GM10248 (cell line): ENCODE measurements at regions not wholly inside any gene's neighbourhood (a gene's known extent, or its start where the extent isn't known, plus 50 kb on each side); places are given as distances from the start of the nearest gene placed in this dataset.
A peak's percentile ranks its signal among the peaks of the same experiment; 100 is the strongest.

Experiments used
- CTCF ChIA-PET: fragments of 300-600 bp; sonication (Branson Sonifier 250); formaldehyde crosslinking; extraction: SDS; loops from one replicate; lab custom pipeline; 2021; ENCODE audit warnings: antibody characterized with exemption; lab: Yijun Ruan, JAX
- POLR2A ChIA-PET: fragments of 350-650 bp; sonication (Branson Sonifier 250); formaldehyde crosslinking; extraction: SDS; loops from one replicate; lab custom pipeline; 2020; ENCODE audit warnings: antibody characterized with exemption; lab: Yijun Ruan, JAX
- DNase-seq: peaks from one replicate; pipeline ENCODE4 v3.0.0; 2012; ENCODE audit errors: extremely low spot score
- CTCF ChIP-seq: IDR thresholded peaks from 2 replicates; pipeline ENCODE4 v1.5.1; 2012; ENCODE audit warnings: mild to moderate bottlenecking, low read depth; ENCODE audit errors: extremely low read depth, missing control alignments, control extremely low read depth

GRCh38 chr14:76974365-76974764 lies 54.1 kb downstream of the IRF2BPL start:
- DNase-seq, result no peak
- ChIA-PET CTCF (interaction anchor here (1.1 to 1.8 kb wide), 4 partner anchors 9 to 96 kb away, joined by 3 to 7 read pairs (median 4); no protein-coding TSS in a partner anchor), POLR2A (no interaction called here)
- TF ChIP-seq CTCF, result no peak

GRCh38 chr14:76971549-76971948 lies 57.0 kb downstream of the IRF2BPL start:
- no peak for TF ChIP-seq CTCF
- CTCF ChIA-PET, result interaction anchor here (0.7 to 2.3 kb wide), 6 partner anchors 9 to 99 kb away, joined by 3 to 9 read pairs (median 4); no protein-coding TSS in a partner anchor
- DNase-seq, result no peak
- POLR2A ChIA-PET, result no interaction called here

GRCh38 chr14:76968621-76969063 lies 59.9 kb downstream of the IRF2BPL start:
- no peak for TF ChIP-seq CTCF
- ChIA-PET POLR2A (interaction anchor here (1.0 kb wide), 1 partner anchor 57 kb away, joined by 3 read pairs; no protein-coding TSS in a partner anchor), CTCF (interaction anchor here (0.7 to 2.5 kb wide), 7 partner anchors 10 to 49 kb away, joined by 3 to 14 read pairs (median 4); no protein-coding TSS in a partner anchor)
- DNase-seq, result no peak

GRCh38 chr14:76967788-76968187 lies 60.7 kb downstream of the IRF2BPL start:
- CTCF ChIA-PET, result interaction anchor here (1.0 to 2.5 kb wide), 5 partner anchors 9 to 86 kb away, joined by 3 to 14 read pairs (median 5); no protein-coding TSS in a partner anchor
- POLR2A ChIA-PET, result interaction anchor here (1.0 kb wide), 1 partner anchor 58 kb away, joined by 3 read pairs; no protein-coding TSS in a partner anchor

GRCh38 chr14:76965232-76965631 lies 63.3 kb downstream of the IRF2BPL start:
- ChIA-PET POLR2A (no interaction called here), CTCF (interaction anchor here (0.9 to 1.3 kb wide), 7 partner anchors 10 to 87 kb away, joined by 3 to 4 read pairs (median 3); no protein-coding TSS in a partner anchor)
- no peak for TF ChIP-seq CTCF
- DNase-seq, result no peak

More at GRCh38 chr14:76967788-76968187, 60.7 kb downstream of the IRF2BPL start:
- TF ChIP-seq CTCF, result no peak
- no peak for DNase-seq

- POLR2A ChIA-PET, result interaction anchor here (0.5 kb wide), 1 partner anchor 65 kb away, joined by 4 read pairs; no protein-coding TSS in a partner anchor
- CTCF ChIA-PET, result interaction anchor here (1.3 kb wide), 2 partner anchors 9 to 88 kb away, joined by 3 read pairs; no protein-coding TSS in a partner anchor
- peak; percentile 70 for DNase-seq
- TF ChIP-seq CTCF, result no peak
Observed at GRCh38 chr14:76964695-76965094, 63.8 kb downstream of the IRF2BPL start.
